Nephron (organoid): ENCODE measurements at regions not wholly inside any gene's neighbourhood (a gene's known extent, or its start where the extent isn't known, plus 50 kb on each side); places are given as distances from the start of the nearest gene placed in this dataset.

ENCODE experiments used
- H3K27ac Mint-ChIP-seq, 3 experiments: 2 replicates each; pipeline ENCODE4 v1.8.0; 2020; ENCODE audit warnings: mixed read lengths in 3 of 3, mild to moderate bottlenecking in 2 of 3, moderate library complexity in 1 of 3
- H3K27me3 Mint-ChIP-seq: 2 replicates; pipeline ENCODE4 v1.8.0; 2021; ENCODE audit warnings: low read depth, mild to moderate bottlenecking, moderate library complexity, mixed read lengths
- H3K36me3 Mint-ChIP-seq: 2 replicates; pipeline ENCODE4 v1.8.0; 2020; ENCODE audit warnings: low read depth, mixed read lengths
- H3K4me1 Mint-ChIP-seq: 2 replicates; pipeline ENCODE4 v1.8.0; 2020; ENCODE audit warnings: mixed read lengths
- H3K4me3 Mint-ChIP-seq, 3 experiments: 2 replicates each; pipeline ENCODE4 v1.8.0; 2020; ENCODE audit warnings: mild to moderate bottlenecking in 3 of 3, mixed read lengths in 3 of 3, moderate library complexity in 2 of 3
- H3K9me3 Mint-ChIP-seq: 2 replicates; pipeline ENCODE4 v1.8.0; 2020; ENCODE audit warnings: mixed read lengths
- CTCF ChIP-seq, 3 experiments: fragments of 200-600 bp; sonication (generic); IDR thresholded peaks; one replicate each; pipeline ENCODE4 v1.5.0; 2021; ENCODE audit warnings: antibody characterized with exemption in 3 of 3; ENCODE audit not compliant: unreplicated experiment in 3 of 3

GRCh38 chr2:212618636-212619035, 80.0 kb upstream of the ERBB4 start:
- TF ChIP-seq CTCF (IDR thresholded peaks at IDR 0.05; ENCODE audit: unreplicated experiment in 3 of 3), result no peak
- no peaks in the 10 kb centered on the region for H3K9me3 Mint-ChIP-seq
- no peaks in the 10 kb centered on the region for H3K4me1 Mint-ChIP-seq
- H3K27ac Mint-ChIP-seq, result no peak overlapping the region
- no peaks in the 10 kb centered on the region for H3K27me3 Mint-ChIP-seq
- no peak overlapping the region for H3K4me3 Mint-ChIP-seq
- H3K36me3 Mint-ChIP-seq, result no peaks in the 10 kb centered on the region

- TF ChIP-seq CTCF (IDR thresholded peaks at IDR 0.05; ENCODE audit: unreplicated experiment in 3 of 3), result no peak
- no peaks in the 10 kb centered on the region for H3K36me3 Mint-ChIP-seq
- H3K4me3 Mint-ChIP-seq, result no peak overlapping the region
- H3K27ac Mint-ChIP-seq, result no peak overlapping the region
- no peaks in the 10 kb centered on the region for H3K9me3 Mint-ChIP-seq
- peaks cover 8% of the 10 kb centered on the region for H3K27me3 Mint-ChIP-seq
- no peaks in the 10 kb centered on the region for H3K4me1 Mint-ChIP-seq
Measured at GRCh38 chr2:212610872-212611425, 72.3 kb upstream of the ERBB4 start.

- Mint-ChIP-seq H3K4me3 (no peak overlapping the region), H3K36me3 (no peaks in the 10 kb centered on the region), H3K4me1 (no peaks in the 10 kb centered on the region), H3K27me3 (peaks cover 8% of the 10 kb centered on the region), H3K9me3 (no peaks in the 10 kb centered on the region), H3K27ac (no peak overlapping the region)
- TF ChIP-seq CTCF (IDR thresholded peaks at IDR 0.05; ENCODE audit: unreplicated experiment in 3 of 3), result no peak
Measured at GRCh38 chr2:212609479-212609878, 70.9 kb upstream of the ERBB4 start.

- H3K9me3 Mint-ChIP-seq, result no peaks in the 10 kb centered on the region
- peaks cover 8% of the 10 kb centered on the region for H3K27me3 Mint-ChIP-seq
- H3K4me1 Mint-ChIP-seq, result no peaks in the 10 kb centered on the region
- H3K27ac Mint-ChIP-seq, result no peak overlapping the region
- TF ChIP-seq CTCF (IDR thresholded peaks at IDR 0.05; ENCODE audit: unreplicated experiment in 3 of 3), result no peak
- H3K4me3 Mint-ChIP-seq, result no peak overlapping the region
- no peaks in the 10 kb centered on the region for H3K36me3 Mint-ChIP-seq
Measured at GRCh38 chr2:212607080-212607479, 68.5 kb upstream of the ERBB4 start.

- H3K4me3 Mint-ChIP-seq, result no peak overlapping the region
- no peaks in the 10 kb centered on the region for H3K4me1 Mint-ChIP-seq
Measured at GRCh38 chr2:212606232-212606631, 67.6 kb upstream of the ERBB4 start.

More at GRCh38 chr2:212606232-212606631, 67.6 kb upstream of the ERBB4 start:
- H3K9me3 Mint-ChIP-seq, result no peaks in the 10 kb centered on the region
- no peaks in the 10 kb centered on the region for H3K36me3 Mint-ChIP-seq
- no peak for TF ChIP-seq CTCF (IDR thresholded peaks at IDR 0.05; ENCODE audit: unreplicated experiment in 3 of 3)
- peaks cover 8% of the 10 kb centered on the region for H3K27me3 Mint-ChIP-seq
- no peak overlapping the region for H3K27ac Mint-ChIP-seq
